H9 (cell line): ENCODE measurements at regions not wholly inside any gene's neighbourhood (a gene's known extent, or its start where the extent isn't known, plus 50 kb on each side); places are given as distances from the start of the nearest gene placed in this dataset.

Experiments
- DNase-seq: peaks from one replicate; pipeline ENCODE4 v3.0.0-alpha.2; 2017
- H2AFZ ChIP-seq: one replicate; pipeline ENCODE4 v1.6.1; 2013; ENCODE audit warnings: mild to moderate bottlenecking, low read length, control low read depth, moderate library complexity
- H2AK5ac ChIP-seq: 2 replicates; pipeline ENCODE4 v1.6.1; 2013; ENCODE audit warnings: low read length, control low read depth, mixed read lengths; ENCODE audit not compliant: insufficient read length
- H2BK120ac ChIP-seq: one replicate; pipeline ENCODE4 v1.6.1; 2013; ENCODE audit warnings: low read depth, mild to moderate bottlenecking, low read length, control low read depth, inconsistent platforms; ENCODE audit not compliant: poor library complexity, severe bottlenecking
- H2BK12ac ChIP-seq: 2 replicates; pipeline ENCODE4 v1.6.1; 2013; ENCODE audit warnings: low read length, control low read depth, mixed read lengths, low read depth; ENCODE audit not compliant: insufficient read length
- H2BK15ac ChIP-seq: 2 replicates; pipeline ENCODE4 v1.6.1; 2013; ENCODE audit warnings: low read depth, low read length, control low read depth
- H2BK20ac ChIP-seq: one replicate; pipeline ENCODE4 v1.6.1; 2013; ENCODE audit warnings: low read depth, mild to moderate bottlenecking, low read length, control low read depth, inconsistent platforms; ENCODE audit not compliant: poor library complexity, severe bottlenecking
- H2BK5ac ChIP-seq: 2 replicates; pipeline ENCODE4 v1.6.1; 2013; ENCODE audit warnings: low read length, control low read depth, mixed read lengths; ENCODE audit not compliant: insufficient read length
- H3K14ac ChIP-seq: 2 replicates; pipeline ENCODE4 v1.6.1; 2013; ENCODE audit warnings: low read length, control low read depth; ENCODE audit not compliant: insufficient read depth
- H3K18ac ChIP-seq: 2 replicates; pipeline ENCODE4 v1.6.1; 2013; ENCODE audit warnings: low read depth, mild to moderate bottlenecking, mixed read lengths, low read length, control low read depth; ENCODE audit not compliant: insufficient read length
- H3K23ac ChIP-seq: 2 replicates; pipeline ENCODE4 v1.6.1; 2013; ENCODE audit warnings: low read length, control low read depth, mixed read lengths, low read depth; ENCODE audit not compliant: insufficient read length
- H3K23me2 ChIP-seq: 2 replicates; pipeline ENCODE4 v1.6.1; 2013; ENCODE audit warnings: low read depth, mild to moderate bottlenecking, mixed read lengths, low read length, control low read depth; ENCODE audit not compliant: insufficient read length, poor library complexity, severe bottlenecking
- H3K27ac ChIP-seq: 2 replicates; pipeline ENCODE4 v1.5.1; 2013; ENCODE audit warnings: low read length, control low read depth, mixed read lengths, low read depth; ENCODE audit not compliant: insufficient read length
- H3K27me3 ChIP-seq: 2 replicates; pipeline ENCODE4 v1.6.1; 2013; ENCODE audit warnings: low read length, control low read depth, inconsistent platforms; ENCODE audit not compliant: insufficient read depth
- H3K4ac ChIP-seq: 2 replicates; pipeline ENCODE4 v1.6.1; 2013; ENCODE audit warnings: low read depth, mild to moderate bottlenecking, control low read depth, inconsistent platforms, low read length, moderate library complexity
- H3K4me1 ChIP-seq: 2 replicates; pipeline ENCODE4 v1.6.1; 2013; ENCODE audit warnings: low read length, control low read depth, inconsistent platforms; ENCODE audit not compliant: insufficient read depth
- H3K4me2 ChIP-seq: 2 replicates; pipeline ENCODE4 v1.6.1; 2013; ENCODE audit warnings: low read length, control low read depth, mixed read lengths; ENCODE audit not compliant: insufficient read length, insufficient read depth
- H3K56ac ChIP-seq: 2 replicates; pipeline ENCODE4 v1.6.1; 2013; ENCODE audit warnings: low read depth, mild to moderate bottlenecking, mixed read lengths, low read length, control low read depth; ENCODE audit not compliant: insufficient read length
- H3K79me1 ChIP-seq: 2 replicates; pipeline ENCODE4 v1.6.1; 2013; ENCODE audit warnings: low read depth, mild to moderate bottlenecking, moderate library complexity, low read length, control low read depth, inconsistent platforms; ENCODE audit not compliant: insufficient read depth, poor library complexity, severe bottlenecking
- H3K79me2 ChIP-seq: 2 replicates; pipeline ENCODE4 v1.6.1; 2013; ENCODE audit warnings: low read length, control low read depth, inconsistent platforms; ENCODE audit not compliant: insufficient read depth
- H3K9ac ChIP-seq: 2 replicates; pipeline ENCODE4 v1.6.1; 2013; ENCODE audit warnings: low read length, control low read depth, mixed read lengths; ENCODE audit not compliant: insufficient read length; ENCODE audit errors: extremely low read depth
- H3K9me3 ChIP-seq: one replicate; pipeline ENCODE4 v1.6.1; 2013; ENCODE audit warnings: low read depth, low read length, inconsistent platforms; ENCODE audit not compliant: control insufficient read depth
- H3T11ph ChIP-seq: one replicate; pipeline ENCODE4 v1.6.1; 2013; ENCODE audit warnings: mild to moderate bottlenecking, low read length, control low read depth, inconsistent platforms
- H4K20me1 ChIP-seq: one replicate; pipeline ENCODE4 v1.6.1; 2013; ENCODE audit not compliant: control insufficient read depth, insufficient read length, insufficient read depth
- H4K5ac ChIP-seq: 2 replicates; pipeline ENCODE4 v1.6.1; 2013; ENCODE audit warnings: low read depth, mild to moderate bottlenecking, mixed read lengths, low read length, control low read depth; ENCODE audit not compliant: insufficient read length
- H4K8ac ChIP-seq: replicated peaks from 2 replicates; pipeline ENCODE4 v1.6.1; 2013; ENCODE audit warnings: low read length, control low read depth, mixed read lengths, low read depth; ENCODE audit not compliant: insufficient read length
- H4K91ac ChIP-seq: 2 replicates; pipeline ENCODE4 v1.6.1; 2013; ENCODE audit warnings: low read depth, mild to moderate bottlenecking, moderate library complexity, mixed read lengths, low read length, control low read depth; ENCODE audit not compliant: insufficient read length
- H3K27ac Mint-ChIP-seq, 3 experiments: 2 replicates in 2 of 3; 3 replicates in 1 of 3; pipeline ENCODE4 v1.8.0; 2020 to 2021; ENCODE audit warnings: mixed read lengths in 3 of 3, mild to moderate bottlenecking in 1 of 3, moderate library complexity in 1 of 3
- H3K27me3 Mint-ChIP-seq: 2 replicates; pipeline ENCODE4 v1.8.0; 2021; ENCODE audit warnings: low read depth, mild to moderate bottlenecking, moderate library complexity, mixed read lengths
- H3K36me3 Mint-ChIP-seq, 3 experiments: 2 replicates in 2 of 3; 3 replicates in 1 of 3; pipeline ENCODE4 v1.8.0; 2020 to 2021; ENCODE audit warnings: low read depth in 3 of 3, mixed read lengths in 3 of 3; ENCODE audit not compliant: insufficient read depth in 1 of 3
- H3K4me1 Mint-ChIP-seq, 2 experiments: 2 replicates each; pipeline ENCODE4 v1.8.0; 2020; ENCODE audit warnings: mixed read lengths in 2 of 2
- H3K4me3 Mint-ChIP-seq, 2 experiments: 2 replicates in 1 of 2; 3 replicates in 1 of 2; pipeline ENCODE4 v1.8.0; 2020 to 2021; ENCODE audit warnings: mild to moderate bottlenecking in 2 of 2, mixed read lengths in 2 of 2, moderate library complexity in 1 of 2
- H3K9me3 Mint-ChIP-seq, 2 experiments: 2 replicates in 1 of 2; 3 replicates in 1 of 2; pipeline ENCODE4 v1.8.0; 2020; ENCODE audit warnings: mild to moderate bottlenecking in 2 of 2, mixed read lengths in 2 of 2, moderate library complexity in 1 of 2
- WGBS: extraction: QIAGEN DNeasy Blood & Tissue Kit; methylation state at CpG from one replicate; pipeline ENCODE4 v1.1.7; 2013; ENCODE audit warnings: missing lambda C conversion rate, low lambda C conversion rate, mixed read lengths; ENCODE audit not compliant: insufficient read length; ENCODE audit errors: extremely low coverage; 5-methylcytosine and 5-hydroxymethylcytosine counted together
- TF ChIP-seq, protein P1 (sequence below): fragments of 200-600 bp; sonication (generic); conservative IDR thresholded peaks from 3 replicates; pipeline ENCODE4 v1.8.0; 2021; ENCODE audit warnings: antibody characterized with exemption, mild to moderate bottlenecking

DNA sequence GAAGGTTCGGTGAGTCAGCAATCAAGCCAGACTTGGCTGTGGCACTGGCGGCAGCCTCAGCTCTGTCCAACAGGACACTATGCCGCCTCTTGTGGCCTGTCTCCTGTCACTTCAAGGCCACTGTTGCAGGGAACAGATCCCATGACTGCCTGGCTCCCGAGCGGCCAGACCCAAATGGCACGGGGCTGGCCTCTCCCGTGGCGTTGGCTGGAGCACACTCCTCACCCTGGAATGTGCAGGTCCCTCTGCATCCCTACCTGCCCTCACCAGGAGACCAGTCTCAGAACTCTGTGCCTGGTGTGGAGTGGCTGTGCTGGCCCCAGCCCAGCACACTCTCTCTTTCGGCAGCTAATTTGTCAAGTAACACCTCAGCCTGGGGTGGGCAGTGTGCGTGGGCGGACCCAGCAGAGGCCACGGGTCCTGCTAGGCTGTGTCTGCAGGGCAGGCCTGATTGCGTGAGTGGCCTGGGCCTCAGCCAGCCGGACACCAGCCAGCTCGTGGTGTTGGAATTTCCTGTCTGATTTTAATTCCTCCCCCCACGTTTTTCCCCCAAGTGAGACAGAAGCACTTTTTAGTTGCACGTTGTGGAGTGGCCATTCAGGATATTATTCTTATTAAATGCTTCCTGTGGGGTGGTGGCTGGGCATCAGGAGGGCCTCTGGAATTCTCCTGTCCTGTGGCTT lies 179.3 kb downstream of the GLI2 start:
- Histone ChIP-seq H2BK120ac (no peak overlapping the region), H3K9me3 (no peaks in the 10 kb centered on the region), H4K91ac (no peak overlapping the region), H3K23ac (no peak overlapping the region), H3K56ac (no peak overlapping the region), H3K27me3 (no peaks in the 10 kb centered on the region), H2BK15ac (no peak overlapping the region), H2BK12ac (no peak overlapping the region), H3K23me2 (no peaks in the 10 kb centered on the region), H3K4ac (no peak overlapping the region), H3K18ac (peak overlapping the region; percentile 30), H4K20me1 (no peaks in the 10 kb centered on the region), H3K14ac (peak overlapping the region; percentile 72; the same call in 1 of the 2 replicates), H2BK5ac (no peak overlapping the region), H3K4me2 (no peak overlapping the region), H3T11ph (no peak overlapping the region), H2BK20ac (no peak overlapping the region), H3K79me2 (no peaks in the 10 kb centered on the region), H3K27ac (no peak overlapping the region), H4K5ac (no peak overlapping the region), H3K79me1 (no peaks in the 10 kb centered on the region), H4K8ac (no peak overlapping the region), H2AK5ac (no peak overlapping the region), H3K9ac (no peak overlapping the region), H2AFZ (no peak overlapping the region), H3K4me1 (peaks cover 8% of the 10 kb centered on the region)
- WGBS = no CpG with 5 or more reads among the region's 17 CpGs
- no peaks in the 10 kb centered on the region; a peak in 2 of 7 replicates for H3K36me3 Mint-ChIP-seq
- peak overlapping the region in 1 of 3 experiments; percentile 44; a peak in 1 of 7 replicates for H3K27ac Mint-ChIP-seq
- no peaks in the 10 kb centered on the region; the same call in 1 of the 2 replicates for H3K27me3 Mint-ChIP-seq
- no peak for DNase-seq
- peaks cover 24 to 30% of the 10 kb centered on the region in 2 experiments for H3K4me1 Mint-ChIP-seq
- H3K9me3 Mint-ChIP-seq = no peaks in the 10 kb centered on the region
- no peak overlapping the region for H3K4me3 Mint-ChIP-seq
- TF ChIP-seq, protein P1, sequence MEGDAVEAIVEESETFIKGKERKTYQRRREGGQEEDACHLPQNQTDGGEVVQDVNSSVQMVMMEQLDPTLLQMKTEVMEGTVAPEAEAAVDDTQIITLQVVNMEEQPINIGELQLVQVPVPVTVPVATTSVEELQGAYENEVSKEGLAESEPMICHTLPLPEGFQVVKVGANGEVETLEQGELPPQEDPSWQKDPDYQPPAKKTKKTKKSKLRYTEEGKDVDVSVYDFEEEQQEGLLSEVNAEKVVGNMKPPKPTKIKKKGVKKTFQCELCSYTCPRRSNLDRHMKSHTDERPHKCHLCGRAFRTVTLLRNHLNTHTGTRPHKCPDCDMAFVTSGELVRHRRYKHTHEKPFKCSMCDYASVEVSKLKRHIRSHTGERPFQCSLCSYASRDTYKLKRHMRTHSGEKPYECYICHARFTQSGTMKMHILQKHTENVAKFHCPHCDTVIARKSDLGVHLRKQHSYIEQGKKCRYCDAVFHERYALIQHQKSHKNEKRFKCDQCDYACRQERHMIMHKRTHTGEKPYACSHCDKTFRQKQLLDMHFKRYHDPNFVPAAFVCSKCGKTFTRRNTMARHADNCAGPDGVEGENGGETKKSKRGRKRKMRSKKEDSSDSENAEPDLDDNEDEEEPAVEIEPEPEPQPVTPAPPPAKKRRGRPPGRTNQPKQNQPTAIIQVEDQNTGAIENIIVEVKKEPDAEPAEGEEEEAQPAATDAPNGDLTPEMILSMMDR = no peak
